Liver (tissue), 8 donors: ENCODE measurements at regions not wholly inside any gene's neighbourhood (a gene's known extent, or its start where the extent isn't known, plus 50 kb on each side); places are given as distances from the start of the nearest gene placed in this dataset.

Experiments
- DNase-seq: peaks from one replicate; pipeline ENCODE4 v3.0.0-alpha.2; 2017; ENCODE audit warnings: low spot score
- H3K27ac ChIP-seq, 2 donors: one replicate each; pipeline ENCODE4 v1.7.0; 2013; ENCODE audit warnings: inconsistent platforms in 2 of 2, low read length in 2 of 2, control low read depth in 1 of 2, low read depth in 1 of 2, mild to moderate bottlenecking in 1 of 2
- H3K27me3 ChIP-seq, 4 donors: one replicate each; pipeline versions ENCODE4 v1.6.1 to v1.7.0; 2013; ENCODE audit warnings: low read length in 3 of 4, inconsistent platforms in 1 of 4, mild to moderate bottlenecking in 1 of 4, moderate library complexity in 1 of 4; ENCODE audit not compliant: control insufficient read depth in 4 of 4, insufficient read depth in 4 of 4
- H3K36me3 ChIP-seq, 4 donors: one replicate each; pipeline versions ENCODE4 v1.6.1 to v1.7.0; 2013; ENCODE audit warnings: low read length in 3 of 4, mild to moderate bottlenecking in 3 of 4, low read depth in 1 of 4, moderate library complexity in 1 of 4; ENCODE audit not compliant: control insufficient read depth in 4 of 4, insufficient read depth in 3 of 4
- H3K4me1 ChIP-seq, 4 donors: one replicate each; pipeline versions ENCODE4 v1.6.1 to v1.7.0; 2013; ENCODE audit warnings: low read length in 3 of 4, mild to moderate bottlenecking in 3 of 4, moderate library complexity in 1 of 4; ENCODE audit not compliant: control insufficient read depth in 4 of 4, insufficient read depth in 4 of 4
- H3K4me3 ChIP-seq, 3 donors: one replicate each; pipeline versions ENCODE4 v1.6.1 to v1.7.0; 2013; ENCODE audit warnings: low read length in 3 of 3, control low read depth in 1 of 3, low read depth in 1 of 3, mild to moderate bottlenecking in 1 of 3
- H3K9ac ChIP-seq, 2 donors: one replicate each; pipeline ENCODE4 v1.7.0; 2013; ENCODE audit warnings: low read length in 2 of 2, mild to moderate bottlenecking in 2 of 2, moderate library complexity in 2 of 2, control low read depth in 1 of 2, low read depth in 1 of 2
- H3K9me3 ChIP-seq, 4 donors: one replicate each; pipeline versions ENCODE4 v1.6.1 to v1.7.0; 2013; ENCODE audit warnings: low read length in 3 of 4; ENCODE audit not compliant: control insufficient read depth in 4 of 4
- CTCF ChIP-seq: fragments of 150-350 bp; IDR thresholded peaks from 2 replicates; pipeline ENCODE4 v1.5.1; 2017; ENCODE audit warnings: improper control_type of control experiment, low read depth, low read length; ENCODE audit not compliant: missing input control
- EGR1 ChIP-seq, 2 donors: IDR thresholded peaks; 2 replicates each; pipeline ENCODE4 v1.6.1; 2016 to 2018; ENCODE audit warnings: antibody characterized with exemption in 2 of 2, low read depth in 2 of 2
- FOXA1 ChIP-seq: IDR thresholded peaks from 2 replicates; pipeline ENCODE4 v1.6.1; 2016; ENCODE audit warnings: antibody characterized with exemption
- FOXA2 ChIP-seq: IDR thresholded peaks from 2 replicates; pipeline ENCODE4 v1.6.1; 2016; ENCODE audit warnings: antibody characterized with exemption
- GABPA ChIP-seq, 2 donors: IDR thresholded peaks in 1 of 2; conservative IDR thresholded peaks in 1 of 2; 2 replicates each; pipeline ENCODE4 v1.6.1; 2016; ENCODE audit warnings: antibody characterized with exemption in 2 of 2, mild to moderate bottlenecking in 1 of 2, moderate library complexity in 1 of 2
- HNF4A ChIP-seq, 2 donors: conservative IDR thresholded peaks; 2 replicates each; pipeline ENCODE4 v1.6.1; 2016; ENCODE audit warnings: antibody characterized with exemption in 2 of 2, mild to moderate bottlenecking in 2 of 2
- NR2F2 ChIP-seq: IDR thresholded peaks from 2 replicates; pipeline ENCODE4 v1.6.1; 2016; ENCODE audit warnings: antibody characterized with exemption
- RAD21 ChIP-seq, 2 donors: IDR thresholded peaks; 2 replicates each; pipeline ENCODE4 v1.6.1; 2016; ENCODE audit warnings: antibody characterized with exemption in 2 of 2, mild to moderate bottlenecking in 2 of 2
- SP1 ChIP-seq: IDR thresholded peaks from 2 replicates; pipeline ENCODE4 v1.6.1; 2018; ENCODE audit warnings: antibody characterized with exemption, mild to moderate bottlenecking
- TAF1 ChIP-seq: conservative IDR thresholded peaks from 2 replicates; pipeline ENCODE4 v1.6.1; 2016; ENCODE audit warnings: antibody characterized with exemption, mild to moderate bottlenecking
- WGBS: extraction: QIAGEN DNeasy Blood & Tissue Kit; methylation state at CpG from one replicate; pipeline ENCODE4 v1.1.7; 2013; 5-methylcytosine and 5-hydroxymethylcytosine counted together
- TF ChIP-seq, protein P1 (sequence below): IDR thresholded peaks from 2 replicates; pipeline ENCODE4 v1.6.1; 2016; ENCODE audit warnings: antibody characterized with exemption
- TF ChIP-seq, protein P2 (sequence below): IDR thresholded peaks from 2 replicates; pipeline ENCODE4 v1.6.1; 2016; ENCODE audit warnings: antibody characterized with exemption
- donor health status: healthy.
- donor health status: healthy.
- donor health status: healthy.
- donor health status: healthy.
- donor health status: healthy.

DNA sequence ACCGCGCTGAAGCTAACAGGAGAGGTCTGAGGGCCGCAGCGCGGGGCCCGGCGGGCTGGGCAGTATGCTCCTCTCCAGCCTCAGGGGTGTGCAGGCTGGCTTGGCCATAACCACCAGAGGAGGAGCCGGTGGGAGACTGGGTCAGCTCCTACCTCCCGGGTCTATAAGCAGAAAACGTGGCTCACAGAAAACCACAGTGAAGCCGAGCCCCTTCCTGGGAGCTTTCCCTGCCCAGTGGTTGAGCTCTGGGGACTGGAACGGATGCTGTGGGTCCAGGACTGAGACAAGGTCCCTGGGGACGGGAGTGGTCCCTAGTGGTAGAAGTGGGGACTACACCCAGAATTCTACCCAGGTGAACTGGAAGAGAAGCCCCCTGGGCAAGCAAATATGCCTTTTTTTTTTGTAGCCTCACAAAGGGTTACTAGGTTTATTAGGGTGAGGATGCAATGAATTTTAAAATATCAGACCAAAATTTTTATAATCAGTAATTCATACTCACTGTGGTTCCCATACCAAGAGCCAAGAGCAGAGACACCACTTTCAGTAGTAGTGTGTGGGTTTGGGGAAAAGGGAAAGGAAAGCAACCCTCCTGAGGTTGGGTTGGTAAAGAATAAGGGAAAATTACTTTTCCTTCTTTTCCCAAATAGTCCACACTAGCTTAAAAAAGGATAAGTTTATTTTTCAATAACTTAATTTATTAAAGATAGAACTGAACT, 67.9 kb upstream of the PRKCQ start:
- Histone ChIP-seq H3K4me3 (no peak overlapping the region), H3K4me1 (no peaks in the 10 kb centered on the region), H3K36me3 (no peaks in the 10 kb centered on the region), H3K27me3 (peaks cover 0 to 6% (median 5%) of the 10 kb centered on the region in 4 donors), H3K27ac (no peak overlapping the region), H3K9me3 (no peaks in the 10 kb centered on the region), H3K9ac (no peak overlapping the region)
- DNase-seq, result peak; percentile 37
- no peak for TF ChIP-seq FOXA1
- peak; percentile 59 for TF ChIP-seq CTCF
- TF ChIP-seq RAD21 (IDR thresholded peaks at IDR 0.05), result peak; percentile 67 to 69
- TF ChIP-seq TAF1, result no peak
- TF ChIP-seq, protein P1, sequence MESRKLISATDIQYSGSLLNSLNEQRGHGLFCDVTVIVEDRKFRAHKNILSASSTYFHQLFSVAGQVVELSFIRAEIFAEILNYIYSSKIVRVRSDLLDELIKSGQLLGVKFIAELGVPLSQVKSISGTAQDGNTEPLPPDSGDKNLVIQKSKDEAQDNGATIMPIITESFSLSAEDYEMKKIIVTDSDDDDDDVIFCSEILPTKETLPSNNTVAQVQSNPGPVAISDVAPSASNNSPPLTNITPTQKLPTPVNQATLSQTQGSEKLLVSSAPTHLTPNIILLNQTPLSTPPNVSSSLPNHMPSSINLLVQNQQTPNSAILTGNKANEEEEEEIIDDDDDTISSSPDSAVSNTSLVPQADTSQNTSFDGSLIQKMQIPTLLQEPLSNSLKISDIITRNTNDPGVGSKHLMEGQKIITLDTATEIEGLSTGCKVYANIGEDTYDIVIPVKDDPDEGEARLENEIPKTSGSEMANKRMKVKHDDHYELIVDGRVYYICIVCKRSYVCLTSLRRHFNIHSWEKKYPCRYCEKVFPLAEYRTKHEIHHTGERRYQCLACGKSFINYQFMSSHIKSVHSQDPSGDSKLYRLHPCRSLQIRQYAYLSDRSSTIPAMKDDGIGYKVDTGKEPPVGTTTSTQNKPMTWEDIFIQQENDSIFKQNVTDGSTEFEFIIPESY, result no peak
- no peak for TF ChIP-seq SP1
- no peak for TF ChIP-seq EGR1 (IDR thresholded peaks at IDR 0.05; ENCODE audit: low read depth in 2 of 2)
- WGBS, result 47% methylated on average over 13 of the region's 13 CpGs

- peaks cover 0 to 9% (median 3%) of the 10 kb centered on the region in 4 donors for H3K27me3 ChIP-seq
- H3K9me3 ChIP-seq, result no peaks in the 10 kb centered on the region
- no peaks in the 10 kb centered on the region for H3K36me3 ChIP-seq
- H3K27ac ChIP-seq, result no peak overlapping the region
- TF ChIP-seq FOXA2, result no peak
- no peak for TF ChIP-seq GABPA (IDR thresholded peaks at IDR 0.05 in 1 of 2, conservative IDR thresholded peaks at IDR 0.05 in 1 of 2)
- TF ChIP-seq RAD21 (IDR thresholded peaks at IDR 0.05), result no peak
- TF ChIP-seq NR2F2, result no peak
- no peak for TF ChIP-seq HNF4A (conservative IDR thresholded peaks at IDR 0.05)
- no peak for TF ChIP-seq TAF1
- TF ChIP-seq, protein P2, sequence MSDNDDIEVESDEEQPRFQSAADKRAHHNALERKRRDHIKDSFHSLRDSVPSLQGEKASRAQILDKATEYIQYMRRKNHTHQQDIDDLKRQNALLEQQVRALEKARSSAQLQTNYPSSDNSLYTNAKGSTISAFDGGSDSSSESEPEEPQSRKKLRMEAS, result no peak
- no peak for TF ChIP-seq CTCF
- no peak overlapping the region for H3K4me3 ChIP-seq
- no peaks in the 10 kb centered on the region for H3K4me1 ChIP-seq
- H3K9ac ChIP-seq, result no peak overlapping the region
- DNase-seq, result no peak
- WGBS, result 52% methylated on average over 3 of the region's 3 CpGs
Observed at GRCh38 chr10:6643962-6644361, 63.9 kb upstream of the PRKCQ start.
